HG02973 (cell line): ENCODE measurements at regions not wholly inside any gene's neighbourhood (a gene's known extent, or its start where the extent isn't known, plus 50 kb on each side); places are given as distances from the start of the nearest gene placed in this dataset.
A peak's percentile ranks its signal among the peaks of the same experiment; 100 is the strongest.
"Not testable (repeated sequence)": the region's sequence is repeated elsewhere in the genome, so short reads cannot be mapped to it uniquely, and the experiment has no call there.

Experiments
- ATAC-seq: cut with Tn5 transposase; IDR thresholded peaks from one replicate; pipeline ENCODE4 v1.9.1; 2021; ENCODE audit warnings: moderate library complexity; ENCODE audit not compliant: unreplicated experiment

GRCh38 chr6:57984575-57984974 lies 667.1 kb downstream of the PRIM2 start:
- ATAC-seq: not testable (repeated sequence)

GRCh38 chr6:57985734-57986133 lies 668.3 kb downstream of the PRIM2 start:
- ATAC-seq: not testable (repeated sequence)

GRCh38 chr6:57986584-57986983 lies 669.2 kb downstream of the PRIM2 start:
- peak; percentile 98 for ATAC-seq

- ATAC-seq: not testable (repeated sequence)
Measured at GRCh38 chr6:57989520-57990080, 672.2 kb downstream of the PRIM2 start.

GRCh38 chr6:57998858-57999619 lies 681.6 kb downstream of the PRIM2 start:
- ATAC-seq: not testable (repeated sequence)

GRCh38 chr6:58000233-58000632 lies 682.8 kb downstream of the PRIM2 start:
- ATAC-seq: not testable (repeated sequence)

GRCh38 chr6:58003417-58004167 lies 686.2 kb downstream of the PRIM2 start:
- ATAC-seq: not testable (repeated sequence)

GRCh38 chr6:58007334-58008000 lies 690.0 kb downstream of the PRIM2 start:
- ATAC-seq: not testable (repeated sequence)

GRCh38 chr6:58008001-58008335 lies 690.5 kb downstream of the PRIM2 start:
- not testable (repeated sequence) for ATAC-seq

GRCh38 chr6:58011954-58012600 lies 694.6 kb downstream of the PRIM2 start:
- not testable (repeated sequence) for ATAC-seq

GRCh38 chr6:58016614-58017013 lies 699.2 kb downstream of the PRIM2 start:
- ATAC-seq: not testable (repeated sequence)

GRCh38 chr6:58028188-58028587 lies 710.8 kb downstream of the PRIM2 start:
- not testable (repeated sequence) for ATAC-seq

GRCh38 chr6:58038213-58038612 lies 720.8 kb downstream of the PRIM2 start:
- ATAC-seq: not testable (repeated sequence)

- ATAC-seq: not testable (repeated sequence)
Measured at GRCh38 chr6:58046584-58046983, 729.2 kb downstream of the PRIM2 start.

GRCh38 chr6:58047389-58047788 lies 730.0 kb downstream of the PRIM2 start:
- ATAC-seq: not testable (repeated sequence)

GRCh38 chr6:58047865-58048264 lies 730.4 kb downstream of the PRIM2 start:
- ATAC-seq: not testable (repeated sequence)

- ATAC-seq: not testable (repeated sequence)
Measured at GRCh38 chr6:58055465-58056176, 738.2 kb downstream of the PRIM2 start.

GRCh38 chr6:58059701-58060100 lies 742.3 kb downstream of the PRIM2 start:
- ATAC-seq: not testable (repeated sequence)

GRCh38 chr6:58063542-58063941 lies 746.1 kb downstream of the PRIM2 start:
- ATAC-seq: not testable (repeated sequence)
